ENCODE measurements at regions not wholly inside any gene's neighbourhood (a gene's known extent, or its start where the extent isn't known, plus 50 kb on each side); places are given as distances from the start of the nearest gene placed in this dataset.
"Not testable (repeated sequence)": the region's sequence is repeated elsewhere in the genome, so short reads cannot be mapped to it uniquely, and the experiment has no call there.

- no peak for DNase-seq
These were observed 782.8 kb upstream of the NUDT12 start for GRCh38 chr5:104345222-104346016.

DNA sequence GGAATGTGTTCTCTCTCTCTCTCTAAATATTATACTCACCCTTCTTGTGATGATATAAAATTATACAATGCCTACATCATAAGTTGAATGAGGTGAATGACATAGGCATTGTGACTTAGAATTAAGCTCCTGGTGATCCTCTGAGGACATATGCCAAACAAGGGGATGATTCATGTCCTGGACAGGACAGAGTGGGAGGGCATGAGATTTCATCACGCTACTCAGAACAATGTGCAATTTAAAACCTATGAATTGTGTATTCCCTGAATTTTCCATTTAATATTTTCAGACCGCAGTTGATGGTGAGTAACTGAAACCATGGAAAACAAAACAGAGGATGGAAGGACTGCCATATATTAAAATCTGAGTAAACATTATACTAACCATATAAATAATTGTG, 782.2 kb upstream of the NUDT12 start:
- DNase-seq, result no peak

- no peak for DNase-seq
These were observed 765.2 kb upstream of the NUDT12 start for GRCh38 chr5:104327801-104328200.

GRCh38 chr5:104326966-104327365, 764.4 kb upstream of the NUDT12 start:
- no peak for DNase-seq

- no peak for DNase-seq
These were observed 762.8 kb upstream of the NUDT12 start for GRCh38 chr5:104325356-104325755.

DNA sequence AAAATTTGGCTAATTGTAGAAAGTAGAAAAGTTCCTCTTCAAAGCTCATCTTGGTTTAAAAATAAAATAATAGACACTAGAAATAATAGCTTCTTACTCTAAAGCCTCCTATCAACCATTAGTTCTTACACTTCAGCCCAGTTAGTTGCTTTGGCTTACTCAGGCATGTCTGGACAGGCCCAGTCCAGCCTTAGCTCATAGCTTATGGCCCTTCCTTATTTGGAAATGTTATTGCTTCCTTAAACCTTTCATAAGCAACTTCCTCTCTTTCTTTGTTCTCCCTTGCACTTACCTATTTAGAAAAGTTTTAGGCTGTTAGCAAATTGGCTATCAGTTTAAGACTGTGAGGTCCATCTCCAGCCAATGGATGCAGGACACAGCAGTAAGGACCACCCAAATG, 754.1 kb upstream of the NUDT12 start:
- DNase-seq, result not testable (repeated sequence)

- DNase-seq, result no peak
These were observed 749.9 kb upstream of the NUDT12 start for GRCh38 chr5:104312481-104312880.

GRCh38 chr5:104305602-104306001, 743.0 kb upstream of the NUDT12 start:
- no peak for DNase-seq

DNA sequence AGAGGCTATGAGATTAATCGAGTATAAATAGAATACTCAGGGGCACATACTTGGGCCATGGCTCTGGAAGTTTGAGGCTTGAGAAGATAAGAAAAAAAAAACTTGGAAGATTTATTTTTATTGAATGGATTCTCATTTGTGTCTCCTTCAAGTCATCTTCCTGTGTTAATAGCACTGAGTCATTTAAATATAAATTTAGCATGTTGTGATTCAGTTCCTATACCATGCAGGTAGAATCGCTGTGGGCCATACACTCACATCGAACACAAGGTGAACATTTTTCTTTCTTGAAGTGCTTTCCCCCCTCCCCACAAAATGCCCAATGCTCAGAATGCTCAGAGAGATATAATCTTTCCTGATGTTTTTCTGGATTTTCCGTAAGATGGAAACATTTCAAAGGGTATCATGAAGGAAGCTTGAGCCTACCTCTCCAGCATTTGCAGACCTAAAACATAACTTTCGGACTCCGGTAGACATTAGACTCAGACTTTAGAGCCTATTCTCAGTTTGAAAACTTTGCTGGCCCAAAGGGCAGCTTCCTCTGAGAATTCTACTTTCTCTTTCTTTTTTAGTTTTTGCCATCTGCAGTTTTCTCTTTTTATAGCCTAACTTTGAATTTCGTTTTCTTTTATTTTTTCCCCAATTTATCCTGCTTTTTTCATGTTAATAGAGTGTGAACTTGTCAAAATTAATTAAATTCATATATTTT, 737.6 kb upstream of the NUDT12 start:
- DNase-seq, result no peak

- no peak for DNase-seq
These were observed 735.9 kb upstream of the NUDT12 start for GRCh38 chr5:104298518-104298917.

GRCh38 chr5:104297076-104297475, 734.5 kb upstream of the NUDT12 start:
- no peak for DNase-seq

DNA sequence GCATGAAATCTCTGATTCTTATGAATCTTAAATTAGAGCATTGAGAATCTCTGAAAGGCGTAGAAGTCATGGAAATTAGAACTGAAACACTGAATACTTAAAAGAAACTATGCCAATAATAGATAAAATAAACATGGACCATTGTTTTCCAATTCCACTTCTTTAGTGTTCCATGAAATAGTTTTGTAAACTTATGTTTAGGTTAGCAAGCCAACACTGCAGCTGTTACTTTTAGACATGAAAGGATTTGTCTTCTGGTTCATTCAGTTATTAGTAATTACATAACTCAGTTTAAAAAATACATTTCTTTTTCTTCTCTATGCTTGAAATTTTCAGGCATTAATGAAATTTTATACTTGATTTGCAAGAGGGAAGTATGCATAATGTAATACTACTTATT, 733.4 kb upstream of the NUDT12 start:
- no peak for DNase-seq

DNA sequence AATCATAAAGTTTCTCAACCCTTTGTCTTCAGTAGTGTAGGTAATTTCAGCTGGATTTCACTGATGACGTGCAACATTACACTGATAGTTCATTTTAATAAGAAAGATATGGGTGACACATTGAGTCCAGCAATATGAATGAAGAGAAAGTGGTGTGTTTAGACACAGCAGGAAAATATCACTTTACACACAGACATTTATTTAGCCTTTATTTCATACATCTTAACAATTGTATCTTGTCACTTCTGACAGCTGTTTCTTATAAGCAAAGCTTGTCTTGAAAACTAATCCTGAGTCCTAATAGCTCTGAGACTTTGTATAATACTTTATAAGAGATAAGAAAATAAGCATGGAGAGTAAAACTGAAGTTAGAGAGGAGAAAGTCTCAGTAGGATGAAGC, 720.5 kb upstream of the NUDT12 start:
- DNase-seq, result no peak

DNA sequence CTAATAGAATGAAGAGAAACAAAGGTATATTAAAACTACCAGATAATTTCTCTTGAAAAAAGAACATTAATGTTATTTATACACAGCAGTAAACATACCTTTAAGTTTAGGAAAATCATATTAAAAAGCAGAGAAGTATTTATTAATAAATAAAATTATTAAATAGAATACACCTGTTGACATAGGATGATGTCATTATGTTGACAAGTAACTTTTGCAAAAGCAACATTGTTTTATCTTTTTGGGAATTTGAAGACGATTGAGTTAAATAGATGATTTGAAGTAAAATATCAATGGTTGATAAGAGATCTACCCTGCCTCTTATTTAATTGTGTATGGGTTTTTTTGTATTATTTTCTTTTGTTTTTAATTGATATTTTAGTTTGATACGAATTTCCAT, 711.1 kb upstream of the NUDT12 start:
- no peak for DNase-seq

DNA sequence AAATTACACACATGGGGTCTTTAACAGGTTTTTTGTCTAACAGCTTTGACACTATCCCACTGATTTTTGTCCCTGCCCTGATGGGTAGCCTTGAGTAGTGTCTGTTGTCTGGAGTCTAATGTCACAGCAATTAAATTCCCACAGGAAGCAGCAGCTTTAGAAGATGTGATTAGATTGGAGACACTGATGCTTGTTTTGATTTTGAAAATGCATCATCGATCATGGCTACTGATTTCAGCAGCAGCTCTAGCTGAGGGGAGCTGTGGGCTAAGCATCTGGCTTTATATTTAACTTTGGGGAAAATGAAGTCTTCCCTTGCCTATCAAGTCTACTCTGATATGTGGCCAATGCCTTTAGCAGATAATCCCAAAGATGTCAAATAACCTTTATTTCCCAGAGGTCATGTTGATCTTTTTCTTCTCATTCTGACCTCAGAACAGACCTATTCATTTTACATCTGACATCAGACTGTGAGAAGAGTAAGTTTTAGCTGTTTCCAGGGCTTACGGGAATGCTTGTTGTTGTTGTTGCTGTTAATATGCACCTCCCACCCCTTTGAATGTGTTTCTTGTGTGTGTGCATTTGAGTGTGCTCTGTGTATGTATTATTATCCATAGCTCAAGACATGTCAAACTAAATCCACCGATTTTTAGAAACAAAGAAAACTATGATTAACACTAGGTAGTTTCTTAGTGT, 704.9 kb upstream of the NUDT12 start:
- no peak for DNase-seq

- DNase-seq, result no peak
These were observed 703.6 kb upstream of the NUDT12 start for GRCh38 chr5:104266161-104266560.

DNA sequence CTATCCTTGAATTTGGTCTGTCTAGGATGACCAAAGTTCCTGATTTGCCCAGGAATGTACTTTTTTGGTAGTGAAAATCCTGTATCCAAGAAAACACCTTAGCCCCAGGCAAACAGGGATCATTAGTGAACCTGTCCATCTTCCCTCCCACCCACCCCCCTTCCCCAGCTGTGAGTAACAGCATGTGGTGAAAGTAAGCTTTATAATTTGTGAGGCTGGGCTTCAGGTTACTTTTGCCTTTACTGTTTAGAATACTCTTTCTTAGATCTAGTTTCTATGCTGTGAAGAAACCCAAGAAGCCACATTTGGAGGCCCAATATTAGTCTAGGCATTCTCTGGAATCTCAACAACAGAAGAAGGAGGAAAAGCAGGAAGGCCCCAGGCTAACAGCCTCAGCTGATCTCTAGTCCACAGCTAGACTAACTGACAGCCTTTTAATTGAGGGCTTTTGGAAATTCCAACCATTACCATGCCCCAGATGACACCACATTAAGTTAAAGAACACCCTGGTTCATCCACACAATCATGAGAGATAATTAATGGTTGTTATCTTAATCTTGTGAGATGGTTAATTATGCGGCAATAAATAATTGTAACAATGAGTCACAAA, 703.0 kb upstream of the NUDT12 start:
- no peak for DNase-seq

GRCh38 chr5:104247260-104247659, 684.7 kb upstream of the NUDT12 start:
- DNase-seq, result no peak

- DNase-seq, result no peak
These were observed 678.5 kb upstream of the NUDT12 start for GRCh38 chr5:104241046-104241445.

GRCh38 chr5:104237586-104237985, 675.0 kb upstream of the NUDT12 start:
- DNase-seq, result no peak

GRCh38 chr5:104223885-104224773, 661.5 kb upstream of the NUDT12 start:
- no peak for DNase-seq

DNA sequence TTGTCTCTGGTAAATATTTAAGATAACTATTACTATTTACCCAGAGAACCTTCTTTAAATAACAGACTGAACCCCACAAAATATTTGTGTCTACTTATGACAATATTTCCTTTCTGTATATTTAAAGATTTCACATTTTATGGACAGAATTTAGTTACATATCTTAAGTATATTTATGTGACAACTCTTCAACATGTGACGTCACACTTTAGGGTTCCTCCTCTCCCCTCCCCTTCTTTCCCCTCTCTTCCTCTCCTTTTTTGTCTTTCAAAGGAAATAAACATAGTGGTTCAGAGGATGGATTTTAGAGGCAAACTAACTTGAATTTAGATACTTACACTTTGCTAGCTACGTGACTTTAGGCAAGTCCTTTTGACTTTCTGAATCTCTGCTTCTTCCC, 655.6 kb upstream of the NUDT12 start:
- no peak for DNase-seq

All from 8988T (cell line).